GM18951 (cell line): ENCODE measurements at regions not wholly inside any gene's neighbourhood (a gene's known extent, or its start where the extent isn't known, plus 50 kb on each side); places are given as distances from the start of the nearest gene placed in this dataset.

Experiments used
- POLR2A ChIP-seq: IDR thresholded peaks from 4 replicates; pipeline ENCODE4 v1.6.1; 2011; ENCODE audit warnings: mild to moderate bottlenecking; ENCODE audit not compliant: insufficient read length, insufficient read depth; ENCODE audit errors: extremely low read depth
- in situ Hi-C: fragments of 300-500 bp; cut with MboI; formaldehyde crosslinking; loops from one replicate; pipeline ENCODE4 v1.12.0; 2022; ENCODE audit warnings: low sequenced_read_pairs, mixed read lengths, inconsistent platforms; ENCODE audit not compliant: unreplicated experiment

- in situ Hi-C loops: no loop called here
- TF ChIP-seq POLR2A: no peak
Observed at GRCh38 chr1:221161571-221162041, 282.4 kb downstream of the HLX start.

- in situ Hi-C loops: no loop called here
- TF ChIP-seq POLR2A: no peak
Observed at GRCh38 chr1:221162352-221162751, 283.1 kb downstream of the HLX start.

GRCh38 chr1:221162939-221163338 lies 283.7 kb downstream of the HLX start:
- no peak for TF ChIP-seq POLR2A
- in situ Hi-C loops: no loop called here

GRCh38 chr1:221164029-221164428 lies 284.8 kb downstream of the HLX start:
- no peak for TF ChIP-seq POLR2A
- in situ Hi-C loops: no loop called here

GRCh38 chr1:221164951-221165838 lies 286.0 kb downstream of the HLX start:
- TF ChIP-seq POLR2A: no peak
- in situ Hi-C loops: no loop called here

GRCh38 chr1:221165839-221166500 lies 286.7 kb downstream of the HLX start:
- in situ Hi-C loops: no loop called here
- TF ChIP-seq POLR2A: no peak

- in situ Hi-C loops: no loop called here
- TF ChIP-seq POLR2A: no peak
Observed at GRCh38 chr1:221166559-221167318, 287.5 kb downstream of the HLX start.

GRCh38 chr1:221169447-221169889 lies 290.2 kb downstream of the HLX start:
- no peak for TF ChIP-seq POLR2A

GRCh38 chr1:221170171-221170570 lies 290.9 kb downstream of the HLX start:
- in situ Hi-C loops: no loop called here
- TF ChIP-seq POLR2A: no peak

More at GRCh38 chr1:221169447-221169889, 290.2 kb downstream of the HLX start:
- in situ Hi-C loops: no loop called here

GRCh38 chr1:221171768-221172167 lies 292.5 kb downstream of the HLX start:
- TF ChIP-seq POLR2A: no peak
- in situ Hi-C loops: no loop called here

- TF ChIP-seq POLR2A: no peak
- in situ Hi-C loops: no loop called here
Observed at GRCh38 chr1:221172841-221173240, 293.6 kb downstream of the HLX start.

GRCh38 chr1:221174330-221174993 lies 295.2 kb downstream of the HLX start:
- TF ChIP-seq POLR2A: no peak
- in situ Hi-C loops: no loop called here

- in situ Hi-C loops: no loop called here
- TF ChIP-seq POLR2A: no peak
Observed at GRCh38 chr1:221175249-221175648, 296.0 kb downstream of the HLX start.
